Spinal cord (tissue), 9 donors: ENCODE measurements at regions not wholly inside any gene's neighbourhood (a gene's known extent, or its start where the extent isn't known, plus 50 kb on each side); places are given as distances from the start of the nearest gene placed in this dataset.

ENCODE experiments used
- DNase-seq, 6 donors: peaks; one replicate each; pipeline versions ENCODE4 v3.0.0 to v3.0.0-alpha.2; 2013 to 2015; ENCODE audit warnings: low spot score in 6 of 6, low read depth in 4 of 6
- H3K27ac ChIP-seq: one replicate; pipeline ENCODE4 v1.5.1; 2013; ENCODE audit warnings: low read depth, low read length, control low read depth
- H3K27me3 ChIP-seq: one replicate; pipeline ENCODE4 v1.6.1; 2013; ENCODE audit warnings: low read length; ENCODE audit not compliant: control insufficient read depth, insufficient read depth
- H3K36me3 ChIP-seq: one replicate; pipeline ENCODE4 v1.6.1; 2013; ENCODE audit warnings: low read length; ENCODE audit not compliant: control insufficient read depth, insufficient read depth
- H3K4me1 ChIP-seq: one replicate; pipeline ENCODE4 v1.6.1; 2013; ENCODE audit warnings: low read length; ENCODE audit not compliant: control insufficient read depth, insufficient read depth
- H3K4me3 ChIP-seq: one replicate; pipeline ENCODE4 v1.5.1; 2013; ENCODE audit warnings: low read depth, low read length, control low read depth
- H3K9me3 ChIP-seq: one replicate; pipeline ENCODE4 v1.6.1; 2013; ENCODE audit warnings: low read length; ENCODE audit not compliant: control insufficient read depth, insufficient read depth
- WGBS: methylation state at CpG from one replicate; pipeline ENCODE4 v1.1.5; 2013; ENCODE audit warnings: missing lambda C conversion rate; ENCODE audit not compliant: insufficient coverage; 5-methylcytosine and 5-hydroxymethylcytosine counted together
- donor health status: healthy.

- no peaks in the 10 kb centered on the region for H3K36me3 ChIP-seq
- no peak overlapping the region for H3K4me3 ChIP-seq
- H3K4me1 ChIP-seq, result peaks cover 21% of the 10 kb centered on the region
- 92% methylated on average over 15 of the region's 15 CpGs for WGBS
- no peaks in the 10 kb centered on the region for H3K9me3 ChIP-seq
- DNase-seq, result no peak
- H3K27ac ChIP-seq, result no peak overlapping the region
- no peaks in the 10 kb centered on the region for H3K27me3 ChIP-seq
Observed at GRCh38 chr2:128421861-128422311, 103.2 kb upstream of the HS6ST1 start.

GRCh38 chr2:128422571-128422970, 103.9 kb upstream of the HS6ST1 start:
- Histone ChIP-seq H3K4me3 (no peak overlapping the region), H3K4me1 (peaks cover 21% of the 10 kb centered on the region), H3K9me3 (no peaks in the 10 kb centered on the region), H3K27ac (no peak overlapping the region), H3K36me3 (no peaks in the 10 kb centered on the region), H3K27me3 (no peaks in the 10 kb centered on the region)
- DNase-seq, result no peak
- 100% methylated on average over 2 of the region's 5 CpGs for WGBS

GRCh38 chr2:128423788-128424165, 105.1 kb upstream of the HS6ST1 start:
- no peak overlapping the region for H3K4me3 ChIP-seq
- H3K4me1 ChIP-seq, result peaks cover 21% of the 10 kb centered on the region
- H3K36me3 ChIP-seq, result no peaks in the 10 kb centered on the region
- DNase-seq, result no peak
- H3K9me3 ChIP-seq, result no peaks in the 10 kb centered on the region
- no peak overlapping the region for H3K27ac ChIP-seq
- H3K27me3 ChIP-seq, result no peaks in the 10 kb centered on the region

- Histone ChIP-seq H3K27me3 (no peaks in the 10 kb centered on the region), H3K9me3 (peaks cover 3% of the 10 kb centered on the region), H3K27ac (no peak overlapping the region), H3K4me3 (no peak overlapping the region), H3K4me1 (peaks cover 21% of the 10 kb centered on the region), H3K36me3 (no peaks in the 10 kb centered on the region)
- WGBS, result 35% methylated on average over 6 of the region's 11 CpGs
- DNase-seq, result peak in 2 of 6 donors; percentile 62 to 84
Observed at GRCh38 chr2:128424406-128425171, 105.9 kb upstream of the HS6ST1 start.

GRCh38 chr2:128425216-128425615, 106.5 kb upstream of the HS6ST1 start:
- no peak for DNase-seq

GRCh38 chr2:128425731-128426620, 107.3 kb upstream of the HS6ST1 start:
- H3K9me3 ChIP-seq, result peaks cover 3% of the 10 kb centered on the region
- H3K4me1 ChIP-seq, result peaks cover 21% of the 10 kb centered on the region
- H3K27ac ChIP-seq, result no peak overlapping the region
- 88% methylated on average over 8 of the region's 15 CpGs for WGBS
- H3K4me3 ChIP-seq, result no peak overlapping the region
- DNase-seq, result peak in 1 of 6 donors; percentile 43
- H3K36me3 ChIP-seq, result no peaks in the 10 kb centered on the region
- no peaks in the 10 kb centered on the region for H3K27me3 ChIP-seq

More at GRCh38 chr2:128425216-128425615, 106.5 kb upstream of the HS6ST1 start:
- Histone ChIP-seq H3K9me3 (peaks cover 3% of the 10 kb centered on the region), H3K4me3 (no peak overlapping the region), H3K27ac (no peak overlapping the region), H3K36me3 (no peaks in the 10 kb centered on the region), H3K4me1 (peaks cover 21% of the 10 kb centered on the region), H3K27me3 (no peaks in the 10 kb centered on the region)
- WGBS, result 71% methylated on average over 4 of the region's 8 CpGs

GRCh38 chr2:128427413-128427755, 108.7 kb upstream of the HS6ST1 start:
- DNase-seq, result no peak

GRCh38 chr2:128428415-128428814, 109.7 kb upstream of the HS6ST1 start:
- no peak for DNase-seq
- no peak overlapping the region for H3K4me3 ChIP-seq
- H3K9me3 ChIP-seq, result peaks cover 3% of the 10 kb centered on the region
- H3K4me1 ChIP-seq, result peaks cover 21% of the 10 kb centered on the region
- no peaks in the 10 kb centered on the region for H3K27me3 ChIP-seq
- no CpG with 5 or more reads among the region's 3 CpGs for WGBS
- H3K27ac ChIP-seq, result no peak overlapping the region
- H3K36me3 ChIP-seq, result no peaks in the 10 kb centered on the region

More at GRCh38 chr2:128427413-128427755, 108.7 kb upstream of the HS6ST1 start:
- WGBS, result 60% methylated on average over 4 of the region's 5 CpGs
- peaks cover 21% of the 10 kb centered on the region for H3K4me1 ChIP-seq
- H3K27me3 ChIP-seq, result no peaks in the 10 kb centered on the region
- no peak overlapping the region for H3K27ac ChIP-seq
- H3K4me3 ChIP-seq, result no peak overlapping the region
- H3K36me3 ChIP-seq, result no peaks in the 10 kb centered on the region
- H3K9me3 ChIP-seq, result peaks cover 3% of the 10 kb centered on the region

- H3K36me3 ChIP-seq, result no peaks in the 10 kb centered on the region
- H3K4me3 ChIP-seq, result no peak overlapping the region
- H3K9me3 ChIP-seq, result peaks cover 3% of the 10 kb centered on the region
- peaks cover 10% of the 10 kb centered on the region for H3K4me1 ChIP-seq
- no peak for DNase-seq
- H3K27ac ChIP-seq, result no peak overlapping the region
- no peaks in the 10 kb centered on the region for H3K27me3 ChIP-seq
- WGBS, result no CpG with 5 or more reads among the region's 4 CpGs
Observed at GRCh38 chr2:128432423-128432822, 113.8 kb upstream of the HS6ST1 start.
